Liver (tissue), 8 donors: ENCODE measurements at regions not wholly inside any gene's neighbourhood (a gene's known extent, or its start where the extent isn't known, plus 50 kb on each side); places are given as distances from the start of the nearest gene placed in this dataset.

ENCODE experiments used
- DNase-seq: peaks from one replicate; pipeline ENCODE4 v3.0.0-alpha.2; 2017; ENCODE audit warnings: low spot score
- H3K27ac ChIP-seq, 2 donors: one replicate each; pipeline ENCODE4 v1.7.0; 2013; ENCODE audit warnings: inconsistent platforms in 2 of 2, low read length in 2 of 2, control low read depth in 1 of 2, low read depth in 1 of 2, mild to moderate bottlenecking in 1 of 2
- H3K27me3 ChIP-seq, 4 donors: one replicate each; pipeline versions ENCODE4 v1.6.1 to v1.7.0; 2013; ENCODE audit warnings: low read length in 3 of 4, inconsistent platforms in 1 of 4, mild to moderate bottlenecking in 1 of 4, moderate library complexity in 1 of 4; ENCODE audit not compliant: control insufficient read depth in 4 of 4, insufficient read depth in 4 of 4
- H3K36me3 ChIP-seq, 4 donors: one replicate each; pipeline versions ENCODE4 v1.6.1 to v1.7.0; 2013; ENCODE audit warnings: low read length in 3 of 4, mild to moderate bottlenecking in 3 of 4, low read depth in 1 of 4, moderate library complexity in 1 of 4; ENCODE audit not compliant: control insufficient read depth in 4 of 4, insufficient read depth in 3 of 4
- H3K4me1 ChIP-seq, 4 donors: one replicate each; pipeline versions ENCODE4 v1.6.1 to v1.7.0; 2013; ENCODE audit warnings: low read length in 3 of 4, mild to moderate bottlenecking in 3 of 4, moderate library complexity in 1 of 4; ENCODE audit not compliant: control insufficient read depth in 4 of 4, insufficient read depth in 4 of 4
- H3K4me3 ChIP-seq, 3 donors: one replicate each; pipeline versions ENCODE4 v1.6.1 to v1.7.0; 2013; ENCODE audit warnings: low read length in 3 of 3, control low read depth in 1 of 3, low read depth in 1 of 3, mild to moderate bottlenecking in 1 of 3
- H3K9ac ChIP-seq, 2 donors: one replicate each; pipeline ENCODE4 v1.7.0; 2013; ENCODE audit warnings: low read length in 2 of 2, mild to moderate bottlenecking in 2 of 2, moderate library complexity in 2 of 2, control low read depth in 1 of 2, low read depth in 1 of 2
- H3K9me3 ChIP-seq, 4 donors: one replicate each; pipeline versions ENCODE4 v1.6.1 to v1.7.0; 2013; ENCODE audit warnings: low read length in 3 of 4; ENCODE audit not compliant: control insufficient read depth in 4 of 4
- ATF3 ChIP-seq: IDR thresholded peaks from 2 replicates; pipeline ENCODE4 v1.6.1; 2016; ENCODE audit warnings: antibody characterized with exemption
- CTCF ChIP-seq: fragments of 150-350 bp; IDR thresholded peaks from 2 replicates; pipeline ENCODE4 v1.5.1; 2017; ENCODE audit warnings: improper control_type of control experiment, low read depth, low read length; ENCODE audit not compliant: missing input control
- EGR1 ChIP-seq, 2 donors: IDR thresholded peaks; 2 replicates each; pipeline ENCODE4 v1.6.1; 2016 to 2018; ENCODE audit warnings: antibody characterized with exemption in 2 of 2, low read depth in 2 of 2
- FOXA1 ChIP-seq: IDR thresholded peaks from 2 replicates; pipeline ENCODE4 v1.6.1; 2016; ENCODE audit warnings: antibody characterized with exemption
- GABPA ChIP-seq, 2 donors: IDR thresholded peaks in 1 of 2; conservative IDR thresholded peaks in 1 of 2; 2 replicates each; pipeline ENCODE4 v1.6.1; 2016; ENCODE audit warnings: antibody characterized with exemption in 2 of 2, mild to moderate bottlenecking in 1 of 2, moderate library complexity in 1 of 2
- HNF4A ChIP-seq, 2 donors: conservative IDR thresholded peaks; 2 replicates each; pipeline ENCODE4 v1.6.1; 2016; ENCODE audit warnings: antibody characterized with exemption in 2 of 2, mild to moderate bottlenecking in 2 of 2
- HNF4G ChIP-seq: IDR thresholded peaks from 2 replicates; pipeline ENCODE4 v1.6.1; 2016; ENCODE audit warnings: antibody characterized with exemption
- JUND ChIP-seq, 2 donors: IDR thresholded peaks; 2 replicates each; pipeline ENCODE4 v1.6.1; 2016; ENCODE audit warnings: antibody characterized with exemption in 2 of 2
- MAX ChIP-seq: IDR thresholded peaks from 2 replicates; pipeline ENCODE4 v1.6.1; 2016; ENCODE audit warnings: antibody characterized with exemption
- NR2F2 ChIP-seq: IDR thresholded peaks from 2 replicates; pipeline ENCODE4 v1.6.1; 2016; ENCODE audit warnings: antibody characterized with exemption
- RAD21 ChIP-seq, 2 donors: IDR thresholded peaks; 2 replicates each; pipeline ENCODE4 v1.6.1; 2016; ENCODE audit warnings: antibody characterized with exemption in 2 of 2, mild to moderate bottlenecking in 2 of 2
- REST ChIP-seq: IDR thresholded peaks from 2 replicates; pipeline ENCODE4 v1.6.1; 2016; ENCODE audit warnings: antibody characterized with exemption, mild to moderate bottlenecking
- RXRA ChIP-seq, 2 donors: IDR thresholded peaks; 2 replicates each; pipeline ENCODE4 v1.6.1; 2017 to 2018; ENCODE audit warnings: antibody characterized with exemption in 2 of 2, mild to moderate bottlenecking in 1 of 2
- SP1 ChIP-seq: IDR thresholded peaks from 2 replicates; pipeline ENCODE4 v1.6.1; 2018; ENCODE audit warnings: antibody characterized with exemption, mild to moderate bottlenecking
- TAF1 ChIP-seq: conservative IDR thresholded peaks from 2 replicates; pipeline ENCODE4 v1.6.1; 2016; ENCODE audit warnings: antibody characterized with exemption, mild to moderate bottlenecking
- YY1 ChIP-seq: IDR thresholded peaks from 2 replicates; pipeline ENCODE4 v1.6.1; 2016; ENCODE audit warnings: antibody characterized with exemption, mild to moderate bottlenecking
- ZBTB33 ChIP-seq: IDR thresholded peaks from 2 replicates; pipeline ENCODE4 v1.6.1; 2016; ENCODE audit warnings: antibody characterized with exemption
- WGBS: extraction: QIAGEN DNeasy Blood & Tissue Kit; methylation state at CpG from one replicate; pipeline ENCODE4 v1.1.7; 2013; 5-methylcytosine and 5-hydroxymethylcytosine counted together
- donor health status: healthy.
- donor health status: healthy.
- donor health status: healthy.
- donor health status: healthy.
- donor health status: healthy.

- Histone ChIP-seq H3K27me3 (no peaks in the 10 kb centered on the region), H3K9ac (no peak overlapping the region), H3K9me3 (no peaks in the 10 kb centered on the region), H3K36me3 (peaks cover 0 to 5% (median under 1%) of the 10 kb centered on the region in 4 donors), H3K4me3 (no peak overlapping the region), H3K27ac (no peak overlapping the region), H3K4me1 (peaks cover 0 to 11% (median 2%) of the 10 kb centered on the region in 4 donors)
- no peak for DNase-seq
- TF ChIP-seq ATF3 (no peak), EGR1 (IDR thresholded peaks at IDR 0.05; ENCODE audit: low read depth in 2 of 2) (no peak), REST (no peak), NR2F2 (no peak), TAF1 (no peak), RAD21 (IDR thresholded peaks at IDR 0.05) (no peak), HNF4A (conservative IDR thresholded peaks at IDR 0.05) (no peak), CTCF (no peak), JUND (IDR thresholded peaks at IDR 0.05) (no peak), MAX (no peak), SP1 (no peak), FOXA1 (no peak), HNF4G (no peak), ZBTB33 (no peak), YY1 (no peak), GABPA (IDR thresholded peaks at IDR 0.05 in 1 of 2, conservative IDR thresholded peaks at IDR 0.05 in 1 of 2) (no peak)
- 72% methylated on average over 2 of the region's 2 CpGs for WGBS
Observed at GRCh38 chr7:131047651-131048304, 279.9 kb upstream of the MKLN1 start.

GRCh38 chr7:131051304-131051703 lies 276.4 kb upstream of the MKLN1 start:
- 97% methylated on average over 2 of the region's 2 CpGs for WGBS
- peaks cover under 1 to 20% (median 8%) of the 10 kb centered on the region in 4 donors for H3K4me1 ChIP-seq
- no peak for DNase-seq

More at GRCh38 chr7:131051304-131051703, 276.4 kb upstream of the MKLN1 start:
- TF ChIP-seq RXRA (IDR thresholded peaks at IDR 0.05) (no peak), GABPA (IDR thresholded peaks at IDR 0.05 in 1 of 2, conservative IDR thresholded peaks at IDR 0.05 in 1 of 2) (no peak), RAD21 (IDR thresholded peaks at IDR 0.05) (no peak)
- H3K9ac ChIP-seq = no peak overlapping the region
- no peak overlapping the region for H3K4me3 ChIP-seq
- H3K27ac ChIP-seq = no peak overlapping the region
- no peaks in the 10 kb centered on the region for H3K9me3 ChIP-seq
- peaks cover 0 to 5% (median 0%) of the 10 kb centered on the region in 4 donors for H3K36me3 ChIP-seq
- no peaks in the 10 kb centered on the region for H3K27me3 ChIP-seq
